H1 (cell line): ENCODE measurements at regions not wholly inside any gene's neighbourhood (a gene's known extent, or its start where the extent isn't known, plus 50 kb on each side); places are given as distances from the start of the nearest gene placed in this dataset.

ENCODE experiments used
- KDM1A ChIP-seq: fragments of 200-600, 300-600 bp; sonication (generic); IDR thresholded peaks from 2 replicates; pipeline ENCODE4 v1.7.1; 2016; ENCODE audit warnings: mild to moderate bottlenecking, low read length, borderline replicate concordance
- RAD21 ChIP-seq, 2 experiments: IDR thresholded peaks in 1 of 2; conservative IDR thresholded peaks in 1 of 2; 2 replicates each; pipeline ENCODE4 v1.6.1; 2011; ENCODE audit warnings: low read depth in 2 of 2, low read length in 2 of 2, improper control_type of control experiment in 1 of 2, inconsistent platforms in 1 of 2, mild to moderate bottlenecking in 1 of 2, moderate library complexity in 1 of 2
- RNF2 ChIP-seq: fragments of 200-900, 300-1000 bp; sonication (generic); IDR thresholded peaks from 2 replicates; pipeline ENCODE4 v1.7.1; 2016; ENCODE audit warnings: borderline replicate concordance, low read depth, mild to moderate bottlenecking, antibody characterized with exemption, low read length; ENCODE audit not compliant: poor library complexity, severe bottlenecking; ENCODE audit errors: missing control alignments
- YY1 ChIP-seq: IDR thresholded peaks from 2 replicates; pipeline ENCODE4 v1.6.1; 2011; ENCODE audit warnings: low read depth, mild to moderate bottlenecking, low read length
- TF ChIP-seq, protein P1 (sequence below): fragments of 300-600 bp; sonication (generic); IDR thresholded peaks from 2 replicates; pipeline ENCODE4 v1.7.1; 2012; ENCODE audit warnings: low read length, moderate library complexity, mild to moderate bottlenecking, inconsistent platforms; ENCODE audit not compliant: insufficient replicate concordance
- TF ChIP-seq, protein P2 (sequence below), 3 experiments: IDR thresholded peaks; 1 replicate in 2 of 3; 2 replicates in 1 of 3; pipeline versions ENCODE4 v1.5.1 to v1.6.1; 2011; ENCODE audit warnings: low read length in 3 of 3, mild to moderate bottlenecking in 3 of 3, inconsistent platforms in 2 of 3, low read depth in 1 of 3, moderate library complexity in 1 of 3; ENCODE audit not compliant: insufficient read depth in 1 of 3; ENCODE audit errors: control extremely low read depth in 1 of 3

DNA sequence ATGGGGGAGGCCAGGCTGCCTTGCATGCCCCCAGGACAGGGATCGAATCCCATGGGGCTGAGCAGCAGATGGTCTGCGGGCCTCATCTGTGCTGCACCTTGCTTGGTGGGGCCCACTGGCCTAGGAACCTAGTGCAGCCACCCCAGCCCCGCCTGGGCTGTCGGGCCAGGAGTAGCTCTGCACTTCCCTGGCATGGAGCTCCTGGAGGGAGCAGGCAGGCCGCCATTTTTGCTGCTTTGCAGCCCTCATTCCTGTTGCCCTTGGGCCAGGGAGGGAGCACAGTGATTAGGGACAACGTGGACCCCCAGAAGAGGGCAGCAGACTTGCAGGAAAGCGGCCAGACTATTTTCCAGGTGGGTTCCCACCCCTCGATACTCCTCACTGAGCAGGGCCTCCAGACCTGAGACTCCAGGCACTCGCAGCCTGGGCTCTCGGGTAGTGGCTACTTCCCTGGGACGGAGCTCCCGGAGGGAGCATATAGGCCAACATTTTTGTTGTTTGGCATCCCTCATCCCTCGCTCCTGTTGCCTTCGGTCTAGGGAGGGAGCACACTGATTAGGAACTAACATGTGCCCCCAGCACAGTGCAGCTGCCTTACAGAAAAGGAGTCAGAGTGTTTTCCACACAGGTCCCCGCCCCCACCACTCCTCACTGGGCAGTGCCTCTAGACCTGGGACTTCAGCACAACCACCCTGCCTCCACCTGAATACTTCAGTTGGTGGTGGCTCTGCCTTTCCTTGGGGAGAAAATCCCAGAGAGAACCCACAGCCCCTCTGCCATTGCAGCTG, 99.5 kb downstream of the MAIP1 start (continued):
- TF ChIP-seq, protein P1, sequence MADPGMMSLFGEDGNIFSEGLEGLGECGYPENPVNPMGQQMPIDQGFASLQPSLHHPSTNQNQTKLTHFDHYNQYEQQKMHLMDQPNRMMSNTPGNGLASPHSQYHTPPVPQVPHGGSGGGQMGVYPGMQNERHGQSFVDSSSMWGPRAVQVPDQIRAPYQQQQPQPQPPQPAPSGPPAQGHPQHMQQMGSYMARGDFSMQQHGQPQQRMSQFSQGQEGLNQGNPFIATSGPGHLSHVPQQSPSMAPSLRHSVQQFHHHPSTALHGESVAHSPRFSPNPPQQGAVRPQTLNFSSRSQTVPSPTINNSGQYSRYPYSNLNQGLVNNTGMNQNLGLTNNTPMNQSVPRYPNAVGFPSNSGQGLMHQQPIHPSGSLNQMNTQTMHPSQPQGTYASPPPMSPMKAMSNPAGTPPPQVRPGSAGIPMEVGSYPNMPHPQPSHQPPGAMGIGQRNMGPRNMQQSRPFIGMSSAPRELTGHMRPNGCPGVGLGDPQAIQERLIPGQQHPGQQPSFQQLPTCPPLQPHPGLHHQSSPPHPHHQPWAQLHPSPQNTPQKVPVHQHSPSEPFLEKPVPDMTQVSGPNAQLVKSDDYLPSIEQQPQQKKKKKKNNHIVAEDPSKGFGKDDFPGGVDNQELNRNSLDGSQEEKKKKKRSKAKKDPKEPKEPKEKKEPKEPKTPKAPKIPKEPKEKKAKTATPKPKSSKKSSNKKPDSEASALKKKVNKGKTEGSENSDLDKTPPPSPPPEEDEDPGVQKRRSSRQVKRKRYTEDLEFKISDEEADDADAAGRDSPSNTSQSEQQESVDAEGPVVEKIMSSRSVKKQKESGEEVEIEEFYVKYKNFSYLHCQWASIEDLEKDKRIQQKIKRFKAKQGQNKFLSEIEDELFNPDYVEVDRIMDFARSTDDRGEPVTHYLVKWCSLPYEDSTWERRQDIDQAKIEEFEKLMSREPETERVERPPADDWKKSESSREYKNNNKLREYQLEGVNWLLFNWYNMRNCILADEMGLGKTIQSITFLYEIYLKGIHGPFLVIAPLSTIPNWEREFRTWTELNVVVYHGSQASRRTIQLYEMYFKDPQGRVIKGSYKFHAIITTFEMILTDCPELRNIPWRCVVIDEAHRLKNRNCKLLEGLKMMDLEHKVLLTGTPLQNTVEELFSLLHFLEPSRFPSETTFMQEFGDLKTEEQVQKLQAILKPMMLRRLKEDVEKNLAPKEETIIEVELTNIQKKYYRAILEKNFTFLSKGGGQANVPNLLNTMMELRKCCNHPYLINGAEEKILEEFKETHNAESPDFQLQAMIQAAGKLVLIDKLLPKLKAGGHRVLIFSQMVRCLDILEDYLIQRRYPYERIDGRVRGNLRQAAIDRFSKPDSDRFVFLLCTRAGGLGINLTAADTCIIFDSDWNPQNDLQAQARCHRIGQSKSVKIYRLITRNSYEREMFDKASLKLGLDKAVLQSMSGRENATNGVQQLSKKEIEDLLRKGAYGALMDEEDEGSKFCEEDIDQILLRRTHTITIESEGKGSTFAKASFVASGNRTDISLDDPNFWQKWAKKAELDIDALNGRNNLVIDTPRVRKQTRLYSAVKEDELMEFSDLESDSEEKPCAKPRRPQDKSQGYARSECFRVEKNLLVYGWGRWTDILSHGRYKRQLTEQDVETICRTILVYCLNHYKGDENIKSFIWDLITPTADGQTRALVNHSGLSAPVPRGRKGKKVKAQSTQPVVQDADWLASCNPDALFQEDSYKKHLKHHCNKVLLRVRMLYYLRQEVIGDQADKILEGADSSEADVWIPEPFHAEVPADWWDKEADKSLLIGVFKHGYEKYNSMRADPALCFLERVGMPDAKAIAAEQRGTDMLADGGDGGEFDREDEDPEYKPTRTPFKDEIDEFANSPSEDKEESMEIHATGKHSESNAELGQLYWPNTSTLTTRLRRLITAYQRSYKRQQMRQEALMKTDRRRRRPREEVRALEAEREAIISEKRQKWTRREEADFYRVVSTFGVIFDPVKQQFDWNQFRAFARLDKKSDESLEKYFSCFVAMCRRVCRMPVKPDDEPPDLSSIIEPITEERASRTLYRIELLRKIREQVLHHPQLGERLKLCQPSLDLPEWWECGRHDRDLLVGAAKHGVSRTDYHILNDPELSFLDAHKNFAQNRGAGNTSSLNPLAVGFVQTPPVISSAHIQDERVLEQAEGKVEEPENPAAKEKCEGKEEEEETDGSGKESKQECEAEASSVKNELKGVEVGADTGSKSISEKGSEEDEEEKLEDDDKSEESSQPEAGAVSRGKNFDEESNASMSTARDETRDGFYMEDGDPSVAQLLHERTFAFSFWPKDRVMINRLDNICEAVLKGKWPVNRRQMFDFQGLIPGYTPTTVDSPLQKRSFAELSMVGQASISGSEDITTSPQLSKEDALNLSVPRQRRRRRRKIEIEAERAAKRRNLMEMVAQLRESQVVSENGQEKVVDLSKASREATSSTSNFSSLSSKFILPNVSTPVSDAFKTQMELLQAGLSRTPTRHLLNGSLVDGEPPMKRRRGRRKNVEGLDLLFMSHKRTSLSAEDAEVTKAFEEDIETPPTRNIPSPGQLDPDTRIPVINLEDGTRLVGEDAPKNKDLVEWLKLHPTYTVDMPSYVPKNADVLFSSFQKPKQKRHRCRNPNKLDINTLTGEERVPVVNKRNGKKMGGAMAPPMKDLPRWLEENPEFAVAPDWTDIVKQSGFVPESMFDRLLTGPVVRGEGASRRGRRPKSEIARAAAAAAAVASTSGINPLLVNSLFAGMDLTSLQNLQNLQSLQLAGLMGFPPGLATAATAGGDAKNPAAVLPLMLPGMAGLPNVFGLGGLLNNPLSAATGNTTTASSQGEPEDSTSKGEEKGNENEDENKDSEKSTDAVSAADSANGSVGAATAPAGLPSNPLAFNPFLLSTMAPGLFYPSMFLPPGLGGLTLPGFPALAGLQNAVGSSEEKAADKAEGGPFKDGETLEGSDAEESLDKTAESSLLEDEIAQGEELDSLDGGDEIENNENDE: no peak
- TF ChIP-seq, protein P2, sequence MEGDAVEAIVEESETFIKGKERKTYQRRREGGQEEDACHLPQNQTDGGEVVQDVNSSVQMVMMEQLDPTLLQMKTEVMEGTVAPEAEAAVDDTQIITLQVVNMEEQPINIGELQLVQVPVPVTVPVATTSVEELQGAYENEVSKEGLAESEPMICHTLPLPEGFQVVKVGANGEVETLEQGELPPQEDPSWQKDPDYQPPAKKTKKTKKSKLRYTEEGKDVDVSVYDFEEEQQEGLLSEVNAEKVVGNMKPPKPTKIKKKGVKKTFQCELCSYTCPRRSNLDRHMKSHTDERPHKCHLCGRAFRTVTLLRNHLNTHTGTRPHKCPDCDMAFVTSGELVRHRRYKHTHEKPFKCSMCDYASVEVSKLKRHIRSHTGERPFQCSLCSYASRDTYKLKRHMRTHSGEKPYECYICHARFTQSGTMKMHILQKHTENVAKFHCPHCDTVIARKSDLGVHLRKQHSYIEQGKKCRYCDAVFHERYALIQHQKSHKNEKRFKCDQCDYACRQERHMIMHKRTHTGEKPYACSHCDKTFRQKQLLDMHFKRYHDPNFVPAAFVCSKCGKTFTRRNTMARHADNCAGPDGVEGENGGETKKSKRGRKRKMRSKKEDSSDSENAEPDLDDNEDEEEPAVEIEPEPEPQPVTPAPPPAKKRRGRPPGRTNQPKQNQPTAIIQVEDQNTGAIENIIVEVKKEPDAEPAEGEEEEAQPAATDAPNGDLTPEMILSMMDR (IDR thresholded peaks at IDR 0.05; ENCODE audit: control extremely low read depth in 1 of 3, insufficient read depth in 1 of 3, low read depth in 1 of 3, low read length in 3 of 3): peak; percentile 70 to 81 (median 75)
- TF ChIP-seq RNF2: no peak
- TF ChIP-seq RAD21 (IDR thresholded peaks at IDR 0.05 in 1 of 2, conservative IDR thresholded peaks at IDR 0.05 in 1 of 2; ENCODE audit: low read depth in 2 of 2, low read length in 2 of 2): peak; percentile 92 to 93
- TF ChIP-seq KDM1A: no peak
- peak; percentile 92 for TF ChIP-seq YY1
- TF ChIP-seq, all 59 proteins: peak for 5
